SK-N-SH treated with all-trans-retinoic acid at 6 μM for 48 hours (cell line): ENCODE measurements at regions not wholly inside any gene's neighbourhood (a gene's known extent, or its start where the extent isn't known, plus 50 kb on each side); places are given as distances from the start of the nearest gene placed in this dataset.

Experiments used
- ATAC-seq: fragments of 200-7000 bp; cut with Tn5 transposase; 3 replicates; pipeline ENCODE4 v1.9.1; 2020; ENCODE audit warnings: mild to moderate bottlenecking, moderate library complexity
- ARNTL ChIP-seq: fragments of 450-650 bp; formaldehyde crosslinking; IDR thresholded peaks from 2 replicates; pipeline ENCODE4 v1.5.0; 2020; ENCODE audit warnings: low read depth, mild to moderate bottlenecking, moderate library complexity, borderline replicate concordance
- BACH2 ChIP-seq: fragments of 250-450 bp; sonication (Bioruptor Pico); IDR thresholded peaks from 2 replicates; pipeline ENCODE4 v1.9.0; 2021; ENCODE audit warnings: mild to moderate bottlenecking, borderline replicate concordance
- CSDC2 ChIP-seq: fragments of 250-450 bp; sonication (Bioruptor Pico); IDR thresholded peaks from 2 replicates; pipeline ENCODE4 v1.5.0; 2020; ENCODE audit warnings: mild to moderate bottlenecking, moderate library complexity
- ESRRG ChIP-seq: fragments of 250-450 bp; sonication (Bioruptor Pico); IDR thresholded peaks from 2 replicates; pipeline ENCODE4 v1.6.1; 2021; ENCODE audit warnings: mild to moderate bottlenecking
- GLIS3 ChIP-seq: fragments of 250-450 bp; sonication (Bioruptor Pico); IDR thresholded peaks from 2 replicates; pipeline ENCODE4 v1.5.0; 2020; ENCODE audit warnings: mild to moderate bottlenecking, moderate library complexity
- ISL1 ChIP-seq: fragments of 250-450 bp; sonication (Bioruptor Pico); IDR thresholded peaks from 2 replicates; pipeline ENCODE4 v2.1.2; 2022; ENCODE audit warnings: mild to moderate bottlenecking, moderate library complexity
- OSR1 ChIP-seq: fragments of 250-450 bp; sonication (Bioruptor Pico); IDR thresholded peaks from 2 replicates; pipeline ENCODE4 v1.8.0; 2022; ENCODE audit warnings: moderate library complexity, mild to moderate bottlenecking, inconsistent platforms
- POU6F1 ChIP-seq: fragments of 250-450 bp; sonication (Bioruptor Pico); IDR thresholded peaks from 2 replicates; pipeline ENCODE4 v1.8.0; 2021; ENCODE audit warnings: low read depth, mild to moderate bottlenecking, moderate library complexity, borderline replicate concordance
- PPARA ChIP-seq: fragments of 250-450 bp; sonication (Bioruptor Pico); IDR thresholded peaks from 2 replicates; pipeline ENCODE4 v1.5.0; 2020; ENCODE audit warnings: mild to moderate bottlenecking, borderline replicate concordance
- RARB ChIP-seq: fragments of 250-450 bp; sonication (Bioruptor Pico); IDR thresholded peaks from 2 replicates; pipeline ENCODE4 v1.8.0; 2021; ENCODE audit warnings: mild to moderate bottlenecking, moderate library complexity
- SNAI2 ChIP-seq: fragments of 250-450 bp; sonication (Bioruptor Pico); IDR thresholded peaks from 2 replicates; pipeline ENCODE4 v1.5.0; 2020; ENCODE audit warnings: mild to moderate bottlenecking, moderate library complexity
- TCF4 ChIP-seq: fragments of 250-450 bp; sonication (Bioruptor Pico); IDR thresholded peaks from 2 replicates; pipeline ENCODE4 v1.8.0; 2021; ENCODE audit warnings: mild to moderate bottlenecking, moderate library complexity, borderline replicate concordance
- TOX ChIP-seq: fragments of 250-450 bp; sonication (Bioruptor Pico); IDR thresholded peaks from 2 replicates; pipeline ENCODE4 v1.8.0; 2021; ENCODE audit warnings: mild to moderate bottlenecking, moderate library complexity, borderline replicate concordance
- TSHZ2 ChIP-seq: fragments of 250-450 bp; sonication (Bioruptor Pico); IDR thresholded peaks from 2 replicates; pipeline ENCODE4 v1.5.0; 2020; ENCODE audit warnings: mild to moderate bottlenecking, moderate library complexity
- ZC3H10 ChIP-seq: fragments of 250-450 bp; sonication (Bioruptor Pico); IDR thresholded peaks from 2 replicates; pipeline ENCODE4 v1.5.1; 2021; ENCODE audit warnings: mild to moderate bottlenecking, moderate library complexity
- ZFP3 ChIP-seq: fragments of 250-450 bp; sonication (Bioruptor Pico); IDR thresholded peaks from 2 replicates; pipeline ENCODE4 v1.5.0; 2020; ENCODE audit warnings: mild to moderate bottlenecking, moderate library complexity
- ZFP30 ChIP-seq: fragments of 450-650 bp; formaldehyde crosslinking; IDR thresholded peaks from 2 replicates; pipeline ENCODE4 v1.5.0; 2022; ENCODE audit warnings: mild to moderate bottlenecking, moderate library complexity
- ZNF565 ChIP-seq: fragments of 450-650 bp; formaldehyde crosslinking; conservative IDR thresholded peaks from 2 replicates; pipeline ENCODE4 v1.5.0; 2020; ENCODE audit warnings: low read depth, mild to moderate bottlenecking, moderate library complexity
- ZNF70 ChIP-seq: fragments of 450-650 bp; formaldehyde crosslinking; IDR thresholded peaks from 2 replicates; pipeline ENCODE4 v1.5.0; 2020; ENCODE audit warnings: mild to moderate bottlenecking, moderate library complexity
- ZNF8 ChIP-seq: fragments of 450-650 bp; formaldehyde crosslinking; IDR thresholded peaks from 2 replicates; pipeline ENCODE4 v1.5.0; 2020; ENCODE audit warnings: mild to moderate bottlenecking, moderate library complexity
- TF ChIP-seq, protein P1 (sequence below): fragments of 250-450 bp; sonication (Bioruptor Pico); IDR thresholded peaks from 2 replicates; pipeline ENCODE4 v1.5.1; 2020; ENCODE audit warnings: low read depth, mild to moderate bottlenecking, moderate library complexity
- TF ChIP-seq, protein P2 (sequence below): fragments of 250-450 bp; sonication (Bioruptor Pico); IDR thresholded peaks from 2 replicates; pipeline ENCODE4 v1.8.0; 2020; ENCODE audit warnings: mild to moderate bottlenecking, moderate library complexity, borderline replicate concordance
- TF ChIP-seq, protein P3 (sequence below): fragments of 250-450 bp; sonication (Bioruptor Pico); IDR thresholded peaks from 2 replicates; pipeline ENCODE4 v1.5.1; 2021; ENCODE audit warnings: mild to moderate bottlenecking, moderate library complexity

GRCh38 chr6:84379142-84379541, 151.7 kb upstream of the CEP162 start:
- ATAC-seq = no peak

DNA sequence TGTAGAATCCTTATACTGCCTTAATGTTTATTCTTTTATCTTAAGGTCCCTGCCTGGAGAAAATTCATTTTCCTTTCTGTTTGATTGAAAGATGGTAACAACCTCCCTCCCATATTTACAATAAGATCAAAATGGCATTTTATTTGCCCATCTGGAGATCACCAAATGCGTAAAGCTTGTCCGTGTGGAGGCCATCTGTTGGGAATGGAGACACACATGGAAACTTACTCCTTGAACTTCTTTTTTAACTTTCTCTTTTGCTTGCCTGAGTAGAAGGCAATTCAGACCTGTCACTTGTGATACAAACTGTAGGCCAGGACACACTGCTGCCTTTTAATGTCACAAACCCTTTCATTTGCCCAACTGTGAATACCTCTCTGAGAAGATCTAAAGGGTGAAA, 144.8 kb upstream of the CEP162 start:
- ATAC-seq = no peak
- TF ChIP-seq GLIS3 (CRISPR knock-in tag) (no peak), CSDC2 (CRISPR knock-in tag) (no peak), ZFP30 (CRISPR knock-in tag) (no peak), SNAI2 (no peak), RARB (CRISPR knock-in tag) (no peak), BACH2 (no peak), ISL1 (CRISPR knock-in tag) (no peak), PPARA (no peak), ZFP3 (CRISPR knock-in tag) (no peak), POU6F1 (no peak), ZNF565 (CRISPR knock-in tag) (no peak)
- TF ChIP-seq, protein P1, sequence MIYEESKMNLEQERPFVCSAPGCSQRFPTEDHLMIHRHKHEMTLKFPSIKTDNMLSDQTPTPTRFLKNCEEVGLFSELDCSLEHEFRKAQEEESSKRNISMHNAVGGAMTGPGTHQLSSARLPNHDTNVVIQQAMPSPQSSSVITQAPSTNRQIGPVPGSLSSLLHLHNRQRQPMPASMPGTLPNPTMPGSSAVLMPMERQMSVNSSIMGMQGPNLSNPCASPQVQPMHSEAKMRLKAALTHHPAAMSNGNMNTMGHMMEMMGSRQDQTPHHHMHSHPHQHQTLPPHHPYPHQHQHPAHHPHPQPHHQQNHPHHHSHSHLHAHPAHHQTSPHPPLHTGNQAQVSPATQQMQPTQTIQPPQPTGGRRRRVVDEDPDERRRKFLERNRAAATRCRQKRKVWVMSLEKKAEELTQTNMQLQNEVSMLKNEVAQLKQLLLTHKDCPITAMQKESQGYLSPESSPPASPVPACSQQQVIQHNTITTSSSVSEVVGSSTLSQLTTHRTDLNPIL (CRISPR knock-in tag) = no peak

More at GRCh38 chr6:84379142-84379541, 151.7 kb upstream of the CEP162 start:
- TF ChIP-seq OSR1 = no peak
- TF ChIP-seq ESRRG (CRISPR knock-in tag) = no peak
- TF ChIP-seq BACH2 = no peak
- no peak for TF ChIP-seq SNAI2
- TF ChIP-seq ZC3H10 (CRISPR knock-in tag) = no peak
- TF ChIP-seq CSDC2 (CRISPR knock-in tag) = no peak
- no peak for TF ChIP-seq ZFP3 (CRISPR knock-in tag)
- TF ChIP-seq, protein P2, sequence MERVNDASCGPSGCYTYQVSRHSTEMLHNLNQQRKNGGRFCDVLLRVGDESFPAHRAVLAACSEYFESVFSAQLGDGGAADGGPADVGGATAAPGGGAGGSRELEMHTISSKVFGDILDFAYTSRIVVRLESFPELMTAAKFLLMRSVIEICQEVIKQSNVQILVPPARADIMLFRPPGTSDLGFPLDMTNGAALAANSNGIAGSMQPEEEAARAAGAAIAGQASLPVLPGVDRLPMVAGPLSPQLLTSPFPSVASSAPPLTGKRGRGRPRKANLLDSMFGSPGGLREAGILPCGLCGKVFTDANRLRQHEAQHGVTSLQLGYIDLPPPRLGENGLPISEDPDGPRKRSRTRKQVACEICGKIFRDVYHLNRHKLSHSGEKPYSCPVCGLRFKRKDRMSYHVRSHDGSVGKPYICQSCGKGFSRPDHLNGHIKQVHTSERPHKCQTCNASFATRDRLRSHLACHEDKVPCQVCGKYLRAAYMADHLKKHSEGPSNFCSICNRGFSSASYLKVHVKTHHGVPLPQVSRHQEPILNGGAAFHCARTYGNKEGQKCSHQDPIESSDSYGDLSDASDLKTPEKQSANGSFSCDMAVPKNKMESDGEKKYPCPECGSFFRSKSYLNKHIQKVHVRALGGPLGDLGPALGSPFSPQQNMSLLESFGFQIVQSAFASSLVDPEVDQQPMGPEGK = no peak
- TF ChIP-seq TCF4 = no peak
- TF ChIP-seq, protein P3, sequence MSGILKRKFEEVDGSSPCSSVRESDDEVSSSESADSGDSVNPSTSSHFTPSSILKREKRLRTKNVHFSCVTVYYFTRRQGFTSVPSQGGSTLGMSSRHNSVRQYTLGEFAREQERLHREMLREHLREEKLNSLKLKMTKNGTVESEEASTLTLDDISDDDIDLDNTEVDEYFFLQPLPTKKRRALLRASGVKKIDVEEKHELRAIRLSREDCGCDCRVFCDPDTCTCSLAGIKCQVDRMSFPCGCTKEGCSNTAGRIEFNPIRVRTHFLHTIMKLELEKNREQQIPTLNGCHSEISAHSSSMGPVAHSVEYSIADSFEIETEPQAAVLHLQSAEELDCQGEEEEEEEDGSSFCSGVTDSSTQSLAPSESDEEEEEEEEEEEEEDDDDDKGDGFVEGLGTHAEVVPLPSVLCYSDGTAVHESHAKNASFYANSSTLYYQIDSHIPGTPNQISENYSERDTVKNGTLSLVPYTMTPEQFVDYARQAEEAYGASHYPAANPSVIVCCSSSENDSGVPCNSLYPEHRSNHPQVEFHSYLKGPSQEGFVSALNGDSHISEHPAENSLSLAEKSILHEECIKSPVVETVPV (CRISPR knock-in tag) = no peak
- TF ChIP-seq ZNF565 (CRISPR knock-in tag) = no peak

GRCh38 chr6:84371681-84372080, 144.2 kb upstream of the CEP162 start:
- no peak for ATAC-seq
- TF ChIP-seq, protein P2 = no peak
- TF ChIP-seq ZNF70 (CRISPR knock-in tag) (no peak), POU6F1 (no peak), RARB (CRISPR knock-in tag) (no peak), ESRRG (CRISPR knock-in tag) (no peak), ARNTL (no peak), TOX (CRISPR knock-in tag) (no peak), GLIS3 (CRISPR knock-in tag) (no peak), TSHZ2 (CRISPR knock-in tag) (no peak), ZC3H10 (CRISPR knock-in tag) (no peak), PPARA (no peak), ZNF8 (CRISPR knock-in tag) (no peak), ZFP3 (CRISPR knock-in tag) (no peak), ISL1 (CRISPR knock-in tag) (no peak), ZNF565 (CRISPR knock-in tag) (no peak)
- TF ChIP-seq, protein P3 (CRISPR knock-in tag) = no peak
